HG02763 (cell line): ENCODE measurements at regions not wholly inside any gene's neighbourhood (a gene's known extent, or its start where the extent isn't known, plus 50 kb on each side); places are given as distances from the start of the nearest gene placed in this dataset.

Source experiments
- ATAC-seq: cut with Tn5 transposase; IDR thresholded peaks from one replicate; pipeline ENCODE4 v1.9.1; 2021; ENCODE audit warnings: mild to moderate bottlenecking, moderate library complexity; ENCODE audit not compliant: unreplicated experiment

- ATAC-seq, result no peak
Measured at GRCh38 chr1:94599095-94599813, 57.7 kb upstream of the F3 start.

- ATAC-seq, result no peak
Measured at GRCh38 chr1:94597701-94598100, 56.1 kb upstream of the F3 start.

- ATAC-seq, result no peak
Measured at GRCh38 chr1:94596260-94596659, 54.7 kb upstream of the F3 start.

GRCh38 chr1:94595658-94596057 lies 54.1 kb upstream of the F3 start:
- no peak for ATAC-seq

- ATAC-seq, result no peak
Measured at GRCh38 chr1:94593611-94594010, 52.1 kb upstream of the F3 start.

- ATAC-seq, result no peak
Measured at GRCh38 chr1:94592571-94592920, 51.0 kb upstream of the F3 start.

GRCh38 chr1:94591823-94592570 lies 50.4 kb upstream of the F3 start:
- no peak for ATAC-seq
